Skin of body (tissue), 1 donor: ENCODE measurements at regions not wholly inside any gene's neighbourhood (a gene's known extent, or its start where the extent isn't known, plus 50 kb on each side); places are given as distances from the start of the nearest gene placed in this dataset.

Source experiments
- DNase-seq: peaks from one replicate; lab custom pipeline; 2025; lab: John Stamatoyannopoulos, UW

GRCh38 chr6:141326426-141326825 lies 806.3 kb upstream of the GJE1 start:
- no peak for DNase-seq

GRCh38 chr6:141321493-141322347 lies 811.0 kb upstream of the GJE1 start:
- no peak for DNase-seq

GRCh38 chr6:141316236-141316635 lies 816.5 kb upstream of the GJE1 start:
- no peak for DNase-seq

- DNase-seq, result peak; percentile 39
Observed at GRCh38 chr6:141313986-141314385, 818.7 kb upstream of the GJE1 start.

GRCh38 chr6:141309295-141309694 lies 823.4 kb upstream of the GJE1 start:
- no peak for DNase-seq

- no peak for DNase-seq
Observed at GRCh38 chr6:141307309-141307998, 825.3 kb upstream of the GJE1 start.

GRCh38 chr6:141303907-141304306 lies 828.8 kb upstream of the GJE1 start:
- no peak for DNase-seq

- no peak for DNase-seq
Observed at GRCh38 chr6:141301779-141302178, 830.9 kb upstream of the GJE1 start.

- DNase-seq, result no peak
Observed at GRCh38 chr6:141290941-141291721, 841.6 kb upstream of the GJE1 start.

- no peak for DNase-seq
Observed at GRCh38 chr6:141288947-141289346, 843.8 kb upstream of the GJE1 start.

- no peak for DNase-seq
Observed at GRCh38 chr6:141282263-141282662, 850.5 kb upstream of the GJE1 start.

- no peak for DNase-seq
Observed at GRCh38 chr6:141269684-141270083, 863.0 kb upstream of the GJE1 start.

GRCh38 chr6:141267420-141267819 lies 865.3 kb upstream of the GJE1 start:
- DNase-seq, result no peak

- peak; percentile 22 for DNase-seq
Observed at GRCh38 chr6:141265756-141266623, 866.7 kb upstream of the GJE1 start.

GRCh38 chr6:141264101-141264500 lies 868.6 kb upstream of the GJE1 start:
- no peak for DNase-seq

- no peak for DNase-seq
Observed at GRCh38 chr6:141261672-141262060, 871.1 kb upstream of the GJE1 start.

- DNase-seq, result no peak
Observed at GRCh38 chr6:141261016-141261671, 871.6 kb upstream of the GJE1 start.

- DNase-seq, result no peak
Observed at GRCh38 chr6:141260627-141261015, 872.1 kb upstream of the GJE1 start.

- peak; percentile 53 for DNase-seq
Observed at GRCh38 chr6:141259807-141260206, 872.9 kb upstream of the GJE1 start.

GRCh38 chr6:141259091-141259490 lies 873.6 kb upstream of the GJE1 start:
- DNase-seq, result no peak

- DNase-seq, result no peak
Observed at GRCh38 chr6:141258516-141258915, 874.2 kb upstream of the GJE1 start.
